ENCODE measurements at regions not wholly inside any gene's neighbourhood (a gene's known extent, or its start where the extent isn't known, plus 50 kb on each side); places are given as distances from the start of the nearest gene placed in this dataset.

GRCh38 chr11:115911613-115912346 lies 407.6 kb upstream of the CADM1 start:
- no peak for DNase-seq

- no peak for DNase-seq
Observed at GRCh38 chr11:115910379-115910778, 406.2 kb upstream of the CADM1 start.

DNA sequence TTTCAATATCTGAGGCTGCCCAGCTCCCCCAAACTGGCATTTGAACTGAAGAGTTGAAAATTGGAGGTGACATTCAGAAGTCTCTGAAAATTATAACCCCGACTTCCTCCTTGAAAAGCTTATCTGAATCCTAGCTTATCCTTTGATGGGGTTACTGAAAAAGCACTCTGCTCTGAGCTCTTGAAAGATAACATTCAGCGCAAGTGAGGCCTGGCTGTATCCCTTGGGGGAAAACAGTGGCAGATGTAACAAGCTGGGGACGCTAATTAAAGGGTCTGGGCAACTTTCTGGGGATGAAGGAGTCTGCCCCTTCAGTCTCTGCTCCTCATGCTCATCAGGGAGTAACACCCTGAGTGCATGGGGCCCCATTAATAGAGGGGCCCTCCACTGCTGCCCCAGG lies 402.0 kb upstream of the CADM1 start:
- DNase-seq: no peak

- DNase-seq: no peak
Observed at GRCh38 chr11:115905341-115906000, 401.3 kb upstream of the CADM1 start.

DNA sequence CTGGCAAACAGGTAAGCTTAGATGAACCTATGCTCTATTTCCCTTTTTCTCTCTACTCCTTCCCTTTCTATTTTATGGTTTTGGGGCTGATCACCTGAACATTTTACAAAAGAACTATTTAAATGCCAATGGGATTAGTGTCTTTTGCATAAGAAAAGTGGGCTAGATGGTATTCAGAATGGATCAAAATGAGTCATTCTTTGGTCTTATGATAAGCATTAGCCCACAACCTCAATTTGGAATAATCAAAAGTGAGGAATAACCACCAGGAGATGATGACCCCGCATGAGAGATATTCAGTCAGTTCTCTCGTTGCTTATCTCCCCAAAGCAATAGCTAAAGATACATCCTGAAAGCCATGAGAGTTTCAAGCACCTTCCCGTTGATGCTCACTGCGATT lies 399.0 kb upstream of the CADM1 start:
- no peak for DNase-seq

DNA sequence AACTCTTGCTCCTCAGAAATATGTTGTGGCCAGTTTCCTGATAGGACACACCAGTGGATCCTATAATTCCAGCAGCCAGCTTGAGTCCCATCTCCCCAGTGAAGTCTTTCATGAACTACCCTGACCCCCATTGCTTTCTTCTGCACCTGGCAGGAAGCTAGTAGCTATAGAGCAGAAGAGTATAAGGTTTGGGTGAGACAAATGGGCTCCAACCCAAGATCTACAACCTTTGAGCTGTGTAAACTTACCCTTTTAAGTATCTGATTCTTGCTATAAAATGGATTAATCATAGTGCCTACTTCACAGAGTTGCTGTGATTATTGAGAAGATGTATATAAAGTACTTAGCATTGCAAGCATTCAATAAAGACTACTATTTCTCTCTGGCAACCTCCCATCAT lies 396.9 kb upstream of the CADM1 start:
- DNase-seq: no peak

DNA sequence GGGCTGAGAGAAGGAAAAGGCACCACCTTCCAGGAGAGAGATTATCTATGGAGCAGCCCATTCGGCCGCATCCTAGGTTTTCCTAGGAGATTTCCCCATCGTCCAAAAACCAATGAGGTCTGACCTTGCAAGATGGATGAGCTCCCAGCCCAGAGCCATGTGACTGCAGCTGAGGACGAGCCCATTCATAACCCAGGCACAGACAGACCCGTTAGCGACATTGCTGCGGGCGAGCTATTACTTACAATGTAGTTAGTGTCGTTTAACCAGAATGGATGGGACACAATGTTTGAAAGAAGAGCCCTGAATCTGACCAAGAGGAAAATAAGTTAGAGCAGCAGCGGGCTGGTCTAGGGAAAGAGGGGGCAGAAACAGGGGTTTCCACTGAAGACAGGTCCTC lies 395.9 kb upstream of the CADM1 start:
- no peak for DNase-seq

DNA sequence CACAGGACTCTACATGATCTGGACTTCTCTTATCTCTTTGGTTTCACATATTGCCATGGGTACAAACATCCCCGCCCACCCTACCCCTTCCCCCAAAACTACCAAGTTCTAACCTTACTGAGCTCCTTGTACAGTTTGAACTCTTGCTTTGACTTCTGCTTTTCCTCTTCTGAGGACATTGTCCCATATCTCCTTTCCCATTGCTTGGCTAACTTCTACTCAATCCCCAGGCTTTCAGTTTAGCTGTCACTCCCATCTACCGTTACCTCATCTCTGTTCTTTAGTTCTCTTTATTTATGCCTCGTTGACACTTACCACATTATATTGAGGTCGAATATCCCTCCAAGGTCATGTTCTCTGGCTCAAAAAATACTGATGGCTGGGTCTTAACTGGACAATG lies 393.5 kb upstream of the CADM1 start:
- no peak for DNase-seq

GRCh38 chr11:115896084-115896483 lies 391.9 kb upstream of the CADM1 start:
- no peak for DNase-seq

- no peak for DNase-seq
Observed at GRCh38 chr11:115895594-115895993, 391.4 kb upstream of the CADM1 start.

DNA sequence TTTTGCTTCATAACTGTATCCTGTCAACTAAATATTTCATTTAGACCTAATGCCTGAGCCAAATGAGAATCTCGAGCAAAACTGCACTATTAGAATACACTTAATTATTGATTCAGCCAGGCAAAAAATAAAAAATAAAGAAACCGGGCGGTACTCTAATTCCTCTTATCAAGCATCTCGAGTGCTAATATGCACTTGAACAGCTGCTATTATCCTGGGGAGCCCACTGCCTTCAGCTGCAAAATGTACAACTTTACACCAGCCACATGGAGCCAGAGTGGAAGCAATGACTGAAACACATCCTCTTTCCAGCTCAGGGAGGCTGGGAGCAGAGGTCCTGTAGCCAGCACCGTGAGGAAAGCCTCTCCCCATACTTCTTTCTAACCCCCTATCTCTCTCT lies 390.0 kb upstream of the CADM1 start:
- no peak for DNase-seq

DNA sequence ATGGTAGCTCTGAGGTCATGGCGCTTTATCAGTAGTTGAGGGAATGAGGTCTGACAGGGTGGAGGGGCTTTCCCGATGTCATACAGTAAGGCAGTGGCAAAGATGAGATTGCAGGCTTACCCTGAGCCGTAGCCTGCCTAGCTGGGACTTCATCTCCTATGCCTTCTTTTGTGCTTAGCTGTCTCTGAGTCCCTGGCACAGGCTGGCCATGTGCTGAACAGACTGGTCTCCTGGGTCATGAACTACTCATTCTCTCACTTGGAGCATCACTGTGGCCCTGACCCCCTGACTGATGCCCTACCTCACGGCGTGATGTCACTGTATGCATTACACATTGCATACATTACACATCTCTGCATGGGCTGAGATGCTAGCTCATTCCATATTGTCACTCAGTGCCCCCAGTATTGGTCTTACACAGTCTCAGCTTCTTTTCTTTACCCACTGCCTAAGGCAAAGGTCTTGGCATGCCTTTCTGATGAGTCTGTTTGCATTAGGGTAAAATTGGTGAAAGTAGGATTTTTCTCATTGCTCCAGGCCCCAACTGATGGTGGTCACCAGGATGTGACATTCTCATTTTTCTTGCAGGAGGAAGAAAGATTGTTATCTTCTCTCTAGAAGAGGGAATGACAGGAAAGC lies 389.4 kb upstream of the CADM1 start:
- no peak for DNase-seq

GRCh38 chr11:115892016-115892415 lies 387.8 kb upstream of the CADM1 start:
- no peak for DNase-seq

GRCh38 chr11:115891581-115891980 lies 387.4 kb upstream of the CADM1 start:
- DNase-seq: no peak

DNA sequence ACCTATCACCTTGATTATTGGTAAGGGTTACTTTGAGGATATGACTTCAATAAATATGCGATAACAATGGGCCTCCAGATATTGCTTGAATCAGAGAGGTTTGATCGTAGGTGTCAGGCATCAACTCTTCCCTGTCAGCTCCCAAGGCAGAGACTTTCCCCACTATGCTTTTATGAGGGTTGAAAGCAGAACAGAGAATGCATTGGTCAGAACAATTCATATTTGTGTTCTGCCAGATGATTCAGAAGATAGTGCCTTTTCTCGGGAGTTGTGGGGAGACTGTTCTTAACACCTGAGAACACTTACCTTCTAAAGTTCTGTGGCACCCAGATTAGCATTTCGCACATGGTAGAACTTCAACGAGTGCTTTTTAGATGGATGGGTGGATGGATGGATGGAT lies 386.3 kb upstream of the CADM1 start:
- no peak for DNase-seq

GRCh38 chr11:115889712-115890111 lies 385.5 kb upstream of the CADM1 start:
- DNase-seq: no peak

GRCh38 chr11:115887727-115888126 lies 383.5 kb upstream of the CADM1 start:
- no peak for DNase-seq

DNA sequence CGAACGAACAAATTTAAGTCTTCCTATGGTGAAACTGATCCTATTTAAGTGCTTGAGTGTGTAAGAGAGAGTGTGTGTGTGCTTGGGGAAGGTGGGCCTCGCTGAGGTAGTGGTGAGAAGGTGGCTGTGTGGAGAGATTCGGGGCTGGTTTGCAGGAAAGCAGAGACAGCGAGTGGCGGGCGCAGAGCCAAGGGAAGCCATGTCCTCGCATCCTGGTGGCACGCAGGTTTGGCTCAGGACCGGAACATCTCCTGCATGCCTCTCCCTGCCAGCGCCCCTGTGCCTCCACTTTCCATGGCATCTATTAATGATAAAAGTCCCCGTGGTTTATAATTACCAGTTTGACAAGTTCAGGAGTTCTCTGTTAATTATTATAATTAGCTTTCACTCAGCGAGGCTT lies 383.1 kb upstream of the CADM1 start:
- DNase-seq: no peak

GRCh38 chr11:115886422-115886733 lies 382.2 kb upstream of the CADM1 start:
- no peak for DNase-seq

GRCh38 chr11:115885535-115886421 lies 381.6 kb upstream of the CADM1 start:
- DNase-seq: no peak

DNA sequence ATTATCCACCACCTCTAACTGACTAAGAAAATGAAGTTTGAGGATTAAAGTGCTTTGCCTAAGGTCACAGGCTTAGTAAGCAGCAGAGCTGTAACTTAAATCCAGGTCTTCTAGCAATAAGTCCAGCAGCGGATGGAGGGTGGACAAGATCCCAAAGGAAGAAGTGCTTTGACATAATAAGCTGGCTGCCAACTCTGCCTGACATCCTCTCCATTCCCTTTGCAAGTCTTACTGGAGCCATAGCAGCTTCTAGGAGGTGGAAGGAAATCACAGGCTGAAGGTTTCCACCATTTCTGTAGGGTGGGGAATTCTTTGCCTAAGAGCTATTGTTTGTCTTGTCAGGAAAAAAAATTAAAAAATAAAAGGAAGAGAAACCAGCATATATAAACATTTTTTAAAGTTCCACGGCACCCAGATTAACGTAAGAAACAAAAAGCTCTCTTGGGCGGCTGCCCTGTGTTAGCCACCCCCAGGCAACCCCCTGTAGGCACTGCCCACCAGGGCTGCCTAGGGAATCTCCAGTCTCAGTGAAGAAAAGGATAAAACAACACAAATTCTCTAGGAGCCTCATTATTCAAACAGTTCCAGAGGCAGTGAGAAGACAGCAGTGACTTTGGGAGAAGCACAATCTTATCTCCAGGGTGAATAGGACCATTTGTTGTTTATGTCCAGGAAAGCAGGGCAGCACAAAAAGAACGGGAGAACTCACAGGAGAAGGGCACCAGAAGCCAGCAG lies 380.8 kb upstream of the CADM1 start:
- DNase-seq: no peak

DNA sequence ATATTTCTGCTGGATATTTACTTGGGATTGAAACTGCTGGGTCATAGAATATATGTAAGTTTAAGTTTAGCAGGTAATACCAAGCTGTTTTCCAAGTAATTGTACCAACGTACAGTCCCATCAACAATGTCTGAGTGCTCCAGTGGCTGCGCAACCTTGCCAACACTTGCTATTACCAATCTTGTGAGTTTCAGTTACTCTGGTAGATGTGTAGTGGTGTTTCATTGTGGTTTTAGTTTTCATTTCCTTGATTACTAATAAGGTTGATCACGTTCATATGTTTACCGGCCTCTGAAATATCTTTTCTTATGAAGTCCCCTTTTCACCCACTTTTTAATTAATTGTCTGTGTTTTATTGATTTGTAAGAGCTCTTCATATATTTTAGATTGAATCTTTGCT lies 370.6 kb upstream of the CADM1 start:
- DNase-seq: peak; percentile 67

DNA sequence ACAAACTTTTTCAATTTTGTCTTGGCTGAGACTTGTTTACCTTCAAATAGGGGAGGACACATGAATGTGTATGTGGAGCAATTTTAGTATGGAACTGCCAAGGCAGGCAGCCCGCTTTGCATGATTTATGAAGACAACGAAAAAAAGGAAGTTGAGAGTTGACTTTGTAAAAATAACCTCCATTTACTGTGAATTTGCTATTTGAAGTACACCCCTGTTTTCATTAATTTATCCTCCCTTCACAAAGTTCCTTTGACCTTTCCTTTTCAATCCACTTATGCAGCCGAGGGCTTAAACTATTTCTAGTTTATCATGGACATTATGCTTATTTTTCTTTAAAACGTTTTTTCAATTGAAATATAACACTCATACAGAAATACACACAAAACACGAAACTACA lies 369.6 kb upstream of the CADM1 start:
- DNase-seq: no peak
